ENCODE measurements at regions not wholly inside any gene's neighbourhood (a gene's known extent, or its start where the extent isn't known, plus 50 kb on each side); places are given as distances from the start of the nearest gene placed in this dataset.

- H3K9ac ChIP-seq = no peak overlapping the region
- no peak overlapping the region for H3K27ac ChIP-seq
- no peaks in the 10 kb centered on the region for H3K27me3 ChIP-seq
- H4K20me1 ChIP-seq = no peaks in the 10 kb centered on the region
- H3K9me3 ChIP-seq = peaks cover 22% of the 10 kb centered on the region; the same call in 1 of the 2 replicates
- no peak for TF ChIP-seq Cebpa-rat (IDR thresholded peaks at IDR 0.05)
- no peak overlapping the region for H3K4me3 ChIP-seq
- no peaks in the 10 kb centered on the region for H3K4me1 ChIP-seq
- no peak overlapping the region for H3K4me2 ChIP-seq
- H3K36me3 ChIP-seq = no peaks in the 10 kb centered on the region
These were observed 516.6 kb upstream of the POM121L12 start for GRCh38 chr7:52518869-52519268.

GRCh38 chr7:52512656-52513055, 522.8 kb upstream of the POM121L12 start:
- TF ChIP-seq Cebpa-rat (IDR thresholded peaks at IDR 0.05) = no peak
- H3K9ac ChIP-seq = no peak overlapping the region

GRCh38 chr7:52507546-52508255, 527.7 kb upstream of the POM121L12 start:
- Histone ChIP-seq H3K9ac (peak overlapping the region; percentile 45), H3K4me3 (no peak overlapping the region), H3K27me3 (no peaks in the 10 kb centered on the region), H3K4me2 (peak overlapping the region; percentile 75), H4K20me1 (no peaks in the 10 kb centered on the region), H3K4me1 (peaks cover 35% of the 10 kb centered on the region), H3K36me3 (no peaks in the 10 kb centered on the region), H3K27ac (peak overlapping the region; percentile 70), H3K9me3 (no peaks in the 10 kb centered on the region)
- no peak for TF ChIP-seq Cebpa-rat (IDR thresholded peaks at IDR 0.05)

More at GRCh38 chr7:52512656-52513055, 522.8 kb upstream of the POM121L12 start:
- Histone ChIP-seq H3K9me3 (peaks cover 11% of the 10 kb centered on the region; the same call in 1 of the 2 replicates), H4K20me1 (no peaks in the 10 kb centered on the region), H3K27me3 (no peaks in the 10 kb centered on the region), H3K4me3 (no peak overlapping the region), H3K4me1 (peaks cover 13% of the 10 kb centered on the region), H3K27ac (no peak overlapping the region), H3K36me3 (no peaks in the 10 kb centered on the region), H3K4me2 (no peak overlapping the region)

GRCh38 chr7:52506325-52506724, 529.1 kb upstream of the POM121L12 start:
- Histone ChIP-seq H3K36me3 (no peaks in the 10 kb centered on the region), H3K9me3 (no peaks in the 10 kb centered on the region), H3K4me3 (no peak overlapping the region), H3K4me2 (peak overlapping the region; percentile 28; the same call in 1 of the 2 replicates), H4K20me1 (no peaks in the 10 kb centered on the region), H3K4me1 (peaks cover 47% of the 10 kb centered on the region), H3K27ac (no peak overlapping the region), H3K27me3 (no peaks in the 10 kb centered on the region), H3K9ac (no peak overlapping the region)
- no peak for TF ChIP-seq Cebpa-rat (IDR thresholded peaks at IDR 0.05)

GRCh38 chr7:52504561-52504960, 530.9 kb upstream of the POM121L12 start:
- Histone ChIP-seq H3K36me3 (no peaks in the 10 kb centered on the region), H3K4me1 (peaks cover 64% of the 10 kb centered on the region), H3K9ac (no peak overlapping the region), H3K4me3 (no peak overlapping the region), H3K4me2 (no peak overlapping the region), H3K9me3 (no peaks in the 10 kb centered on the region), H3K27ac (no peak overlapping the region), H3K27me3 (no peaks in the 10 kb centered on the region), H4K20me1 (no peaks in the 10 kb centered on the region)
- no peak for TF ChIP-seq Cebpa-rat (IDR thresholded peaks at IDR 0.05)

GRCh38 chr7:52502281-52502680, 533.2 kb upstream of the POM121L12 start:
- no peak overlapping the region for H3K4me3 ChIP-seq
- H3K36me3 ChIP-seq = no peaks in the 10 kb centered on the region
- H3K9me3 ChIP-seq = no peaks in the 10 kb centered on the region
- no peaks in the 10 kb centered on the region for H4K20me1 ChIP-seq
- no peak for TF ChIP-seq Cebpa-rat (IDR thresholded peaks at IDR 0.05)
- H3K27ac ChIP-seq = no peak overlapping the region
- peaks cover 59% of the 10 kb centered on the region for H3K4me1 ChIP-seq
- no peak overlapping the region for H3K9ac ChIP-seq
- H3K4me2 ChIP-seq = peak overlapping the region; percentile 25; the same call in 1 of the 2 replicates
- H3K27me3 ChIP-seq = no peaks in the 10 kb centered on the region

- no peak overlapping the region for H3K9ac ChIP-seq
- H3K27ac ChIP-seq = peak overlapping the region; percentile 59; the same call in 1 of the 2 replicates
- H3K9me3 ChIP-seq = no peaks in the 10 kb centered on the region
- no peaks in the 10 kb centered on the region for H3K36me3 ChIP-seq
- H4K20me1 ChIP-seq = no peaks in the 10 kb centered on the region
- H3K4me3 ChIP-seq = no peak overlapping the region
- peaks cover 53% of the 10 kb centered on the region for H3K4me1 ChIP-seq
- peak overlapping the region; percentile 58; the same call in 1 of the 2 replicates for H3K4me2 ChIP-seq
- no peak for TF ChIP-seq Cebpa-rat (IDR thresholded peaks at IDR 0.05)
- H3K27me3 ChIP-seq = no peaks in the 10 kb centered on the region
These were observed 533.7 kb upstream of the POM121L12 start for GRCh38 chr7:52501696-52502095.

- H3K27me3 ChIP-seq = no peaks in the 10 kb centered on the region
- TF ChIP-seq Cebpa-rat (IDR thresholded peaks at IDR 0.05) = no peak
- peak overlapping the region; percentile 59 for H3K27ac ChIP-seq
- peak overlapping the region; percentile 58 for H3K4me2 ChIP-seq
- H3K4me1 ChIP-seq = peaks cover 45% of the 10 kb centered on the region
- no peaks in the 10 kb centered on the region for H4K20me1 ChIP-seq
- H3K9ac ChIP-seq = 0 out of 2 replicates have a peak overlapping the region, but pooled peaks have one; percentile 43
- no peaks in the 10 kb centered on the region for H3K36me3 ChIP-seq
- no peak overlapping the region for H3K4me3 ChIP-seq
- H3K9me3 ChIP-seq = no peaks in the 10 kb centered on the region
These were observed 534.6 kb upstream of the POM121L12 start for GRCh38 chr7:52500841-52501240.

- Histone ChIP-seq H3K9me3 (no peaks in the 10 kb centered on the region), H3K4me1 (peaks cover 41% of the 10 kb centered on the region), H3K4me3 (no peak overlapping the region), H3K27ac (no peak overlapping the region), H3K36me3 (no peaks in the 10 kb centered on the region), H3K9ac (no peak overlapping the region), H3K4me2 (peak overlapping the region; percentile 41), H3K27me3 (no peaks in the 10 kb centered on the region), H4K20me1 (no peaks in the 10 kb centered on the region)
- no peak for TF ChIP-seq Cebpa-rat (IDR thresholded peaks at IDR 0.05)
These were observed 537.1 kb upstream of the POM121L12 start for GRCh38 chr7:52498366-52498765.

- Histone ChIP-seq H3K36me3 (no peaks in the 10 kb centered on the region), H3K4me2 (no peak overlapping the region), H3K4me1 (no peaks in the 10 kb centered on the region), H3K4me3 (no peak overlapping the region), H3K9me3 (no peaks in the 10 kb centered on the region), H3K27ac (no peak overlapping the region), H4K20me1 (no peaks in the 10 kb centered on the region), H3K9ac (no peak overlapping the region), H3K27me3 (no peaks in the 10 kb centered on the region)
- no peak for TF ChIP-seq Cebpa-rat (IDR thresholded peaks at IDR 0.05)
These were observed 549.2 kb upstream of the POM121L12 start for GRCh38 chr7:52486267-52486666.
